SK-N-SH treated with all-trans-retinoic acid at 6 μM for 48 hours (cell line): ENCODE measurements at regions not wholly inside any gene's neighbourhood (a gene's known extent, or its start where the extent isn't known, plus 50 kb on each side); places are given as distances from the start of the nearest gene placed in this dataset.

Source experiments
- ATAC-seq: fragments of 200-7000 bp; cut with Tn5 transposase; 3 replicates; pipeline ENCODE4 v1.9.1; 2020; ENCODE audit warnings: mild to moderate bottlenecking, moderate library complexity
- ARNTL ChIP-seq: fragments of 450-650 bp; formaldehyde crosslinking; IDR thresholded peaks from 2 replicates; pipeline ENCODE4 v1.5.0; 2020; ENCODE audit warnings: low read depth, mild to moderate bottlenecking, moderate library complexity, borderline replicate concordance
- BACH2 ChIP-seq: fragments of 250-450 bp; sonication (Bioruptor Pico); IDR thresholded peaks from 2 replicates; pipeline ENCODE4 v1.9.0; 2021; ENCODE audit warnings: mild to moderate bottlenecking, borderline replicate concordance
- CREB5 ChIP-seq: fragments of 250-450 bp; sonication (Bioruptor Pico); IDR thresholded peaks from 2 replicates; pipeline ENCODE4 v1.5.1; 2020; ENCODE audit warnings: low read depth, mild to moderate bottlenecking, moderate library complexity
- CSDC2 ChIP-seq: fragments of 250-450 bp; sonication (Bioruptor Pico); IDR thresholded peaks from 2 replicates; pipeline ENCODE4 v1.5.0; 2020; ENCODE audit warnings: mild to moderate bottlenecking, moderate library complexity
- CSRNP3 ChIP-seq: fragments of 250-450 bp; sonication (Bioruptor Pico); IDR thresholded peaks from 2 replicates; pipeline ENCODE4 v1.5.1; 2021; ENCODE audit warnings: mild to moderate bottlenecking, moderate library complexity
- ESRRG ChIP-seq: fragments of 250-450 bp; sonication (Bioruptor Pico); IDR thresholded peaks from 2 replicates; pipeline ENCODE4 v1.6.1; 2021; ENCODE audit warnings: mild to moderate bottlenecking
- GLIS3 ChIP-seq: fragments of 250-450 bp; sonication (Bioruptor Pico); IDR thresholded peaks from 2 replicates; pipeline ENCODE4 v1.5.0; 2020; ENCODE audit warnings: mild to moderate bottlenecking, moderate library complexity
- ISL1 ChIP-seq: fragments of 250-450 bp; sonication (Bioruptor Pico); IDR thresholded peaks from 2 replicates; pipeline ENCODE4 v2.1.2; 2022; ENCODE audit warnings: mild to moderate bottlenecking, moderate library complexity
- OSR1 ChIP-seq: fragments of 250-450 bp; sonication (Bioruptor Pico); IDR thresholded peaks from 2 replicates; pipeline ENCODE4 v1.8.0; 2022; ENCODE audit warnings: moderate library complexity, mild to moderate bottlenecking, inconsistent platforms
- PATZ1 ChIP-seq: fragments of 250-450 bp; sonication (Bioruptor Pico); IDR thresholded peaks from 2 replicates; pipeline ENCODE4 v1.8.0; 2020; ENCODE audit warnings: mild to moderate bottlenecking, moderate library complexity, borderline replicate concordance
- POU6F1 ChIP-seq: fragments of 250-450 bp; sonication (Bioruptor Pico); IDR thresholded peaks from 2 replicates; pipeline ENCODE4 v1.8.0; 2021; ENCODE audit warnings: low read depth, mild to moderate bottlenecking, moderate library complexity, borderline replicate concordance
- PPARA ChIP-seq: fragments of 250-450 bp; sonication (Bioruptor Pico); IDR thresholded peaks from 2 replicates; pipeline ENCODE4 v1.5.0; 2020; ENCODE audit warnings: mild to moderate bottlenecking, borderline replicate concordance
- RARB ChIP-seq: fragments of 250-450 bp; sonication (Bioruptor Pico); IDR thresholded peaks from 2 replicates; pipeline ENCODE4 v1.8.0; 2021; ENCODE audit warnings: mild to moderate bottlenecking, moderate library complexity
- SNAI2 ChIP-seq: fragments of 250-450 bp; sonication (Bioruptor Pico); IDR thresholded peaks from 2 replicates; pipeline ENCODE4 v1.5.0; 2020; ENCODE audit warnings: mild to moderate bottlenecking, moderate library complexity
- TCF4 ChIP-seq: fragments of 250-450 bp; sonication (Bioruptor Pico); IDR thresholded peaks from 2 replicates; pipeline ENCODE4 v1.8.0; 2021; ENCODE audit warnings: mild to moderate bottlenecking, moderate library complexity, borderline replicate concordance
- TOX ChIP-seq: fragments of 250-450 bp; sonication (Bioruptor Pico); IDR thresholded peaks from 2 replicates; pipeline ENCODE4 v1.8.0; 2021; ENCODE audit warnings: mild to moderate bottlenecking, moderate library complexity, borderline replicate concordance
- TSHZ2 ChIP-seq: fragments of 250-450 bp; sonication (Bioruptor Pico); IDR thresholded peaks from 2 replicates; pipeline ENCODE4 v1.5.0; 2020; ENCODE audit warnings: mild to moderate bottlenecking, moderate library complexity
- ZFP3 ChIP-seq: fragments of 250-450 bp; sonication (Bioruptor Pico); IDR thresholded peaks from 2 replicates; pipeline ENCODE4 v1.5.0; 2020; ENCODE audit warnings: mild to moderate bottlenecking, moderate library complexity
- ZFP30 ChIP-seq: fragments of 450-650 bp; formaldehyde crosslinking; IDR thresholded peaks from 2 replicates; pipeline ENCODE4 v1.5.0; 2022; ENCODE audit warnings: mild to moderate bottlenecking, moderate library complexity
- ZNF565 ChIP-seq: fragments of 450-650 bp; formaldehyde crosslinking; conservative IDR thresholded peaks from 2 replicates; pipeline ENCODE4 v1.5.0; 2020; ENCODE audit warnings: low read depth, mild to moderate bottlenecking, moderate library complexity
- ZNF70 ChIP-seq: fragments of 450-650 bp; formaldehyde crosslinking; IDR thresholded peaks from 2 replicates; pipeline ENCODE4 v1.5.0; 2020; ENCODE audit warnings: mild to moderate bottlenecking, moderate library complexity

GRCh38 chr5:158115468-158115867 lies 256.5 kb upstream of the CLINT1 start:
- TF ChIP-seq ZFP3 (CRISPR knock-in tag) (no peak), ZNF70 (CRISPR knock-in tag) (no peak), PATZ1 (CRISPR knock-in tag) (no peak)
- no peak for ATAC-seq

- no peak for TF ChIP-seq PATZ1 (CRISPR knock-in tag)
- no peak for TF ChIP-seq TCF4 (CRISPR knock-in tag)
- no peak for TF ChIP-seq ZFP3 (CRISPR knock-in tag)
- TF ChIP-seq ESRRG (CRISPR knock-in tag), result no peak
- TF ChIP-seq ISL1, result no peak
- no peak for TF ChIP-seq CSRNP3
- no peak for TF ChIP-seq TOX (CRISPR knock-in tag)
- TF ChIP-seq RARB (CRISPR knock-in tag), result no peak
- TF ChIP-seq PPARA (CRISPR knock-in tag), result no peak
- TF ChIP-seq ZFP30 (CRISPR knock-in tag), result no peak
- no peak for TF ChIP-seq CREB5
- TF ChIP-seq OSR1, result no peak
- no peak for TF ChIP-seq POU6F1 (CRISPR knock-in tag)
- no peak for TF ChIP-seq CSDC2 (CRISPR knock-in tag)
- no peak for TF ChIP-seq ZNF565 (CRISPR knock-in tag)
- no peak for TF ChIP-seq ZNF70 (CRISPR knock-in tag)
- no peak for TF ChIP-seq ARNTL (CRISPR knock-in tag)
- TF ChIP-seq GLIS3 (CRISPR knock-in tag), result no peak
- TF ChIP-seq, all 23 proteins: peak for 0
- ATAC-seq, result no peak
These were observed 249.2 kb upstream of the CLINT1 start for GRCh38 chr5:158108177-158108576.

- ATAC-seq, result no peak
- TF ChIP-seq BACH2, result no peak
- TF ChIP-seq ARNTL (CRISPR knock-in tag), result no peak
- TF ChIP-seq ZNF565 (CRISPR knock-in tag), result no peak
- TF ChIP-seq TSHZ2 (CRISPR knock-in tag), result no peak
- no peak for TF ChIP-seq SNAI2 (CRISPR knock-in tag)
- TF ChIP-seq ZFP30 (CRISPR knock-in tag), result no peak
- no peak for TF ChIP-seq GLIS3 (CRISPR knock-in tag)
These were observed 241.5 kb upstream of the CLINT1 start for GRCh38 chr5:158100373-158100888.
